PFSK-1 (cell line): ENCODE measurements at regions not wholly inside any gene's neighbourhood (a gene's known extent, or its start where the extent isn't known, plus 50 kb on each side); places are given as distances from the start of the nearest gene placed in this dataset.

Experiments
- FOXP2 ChIP-seq: optimal IDR thresholded peaks from 2 replicates; pipeline ENCODE3; 2011; ENCODE audit warnings: borderline replicate concordance, control low read depth, inconsistent platforms; ENCODE audit not compliant: insufficient read depth; ENCODE audit errors: extremely low read length, extremely low read depth
- POLR2AphosphoS5 ChIP-seq: IDR thresholded peaks from 2 replicates; pipeline ENCODE4 v1.6.1; 2012; ENCODE audit warnings: low read depth, mild to moderate bottlenecking, control low read depth, low read length, moderate library complexity
- SIN3A ChIP-seq: IDR thresholded peaks from 2 replicates; pipeline ENCODE4 v1.6.1; 2012; ENCODE audit warnings: mild to moderate bottlenecking, low read length, moderate library complexity, borderline replicate concordance; ENCODE audit not compliant: insufficient read depth
- TAF1 ChIP-seq: IDR thresholded peaks from 2 replicates; pipeline ENCODE4 v1.6.1; 2012; ENCODE audit warnings: low read length, control low read depth, borderline replicate concordance; ENCODE audit not compliant: insufficient read depth
- TF ChIP-seq, protein P1 (sequence below), 2 experiments: IDR thresholded peaks; 2 replicates each; pipeline versions ENCODE4 v1.6.1 to v1.8.0; 2011 to 2012; ENCODE audit warnings: low read depth in 2 of 2, low read length in 2 of 2, control low read depth in 1 of 2, inconsistent platforms in 1 of 2, mild to moderate bottlenecking in 1 of 2, moderate library complexity in 1 of 2; ENCODE audit not compliant: insufficient read depth in 1 of 2

- TF ChIP-seq POLR2AphosphoS5 (no peak), SIN3A (no peak), TAF1 (no peak), FOXP2 (no peak)
- TF ChIP-seq, protein P1, sequence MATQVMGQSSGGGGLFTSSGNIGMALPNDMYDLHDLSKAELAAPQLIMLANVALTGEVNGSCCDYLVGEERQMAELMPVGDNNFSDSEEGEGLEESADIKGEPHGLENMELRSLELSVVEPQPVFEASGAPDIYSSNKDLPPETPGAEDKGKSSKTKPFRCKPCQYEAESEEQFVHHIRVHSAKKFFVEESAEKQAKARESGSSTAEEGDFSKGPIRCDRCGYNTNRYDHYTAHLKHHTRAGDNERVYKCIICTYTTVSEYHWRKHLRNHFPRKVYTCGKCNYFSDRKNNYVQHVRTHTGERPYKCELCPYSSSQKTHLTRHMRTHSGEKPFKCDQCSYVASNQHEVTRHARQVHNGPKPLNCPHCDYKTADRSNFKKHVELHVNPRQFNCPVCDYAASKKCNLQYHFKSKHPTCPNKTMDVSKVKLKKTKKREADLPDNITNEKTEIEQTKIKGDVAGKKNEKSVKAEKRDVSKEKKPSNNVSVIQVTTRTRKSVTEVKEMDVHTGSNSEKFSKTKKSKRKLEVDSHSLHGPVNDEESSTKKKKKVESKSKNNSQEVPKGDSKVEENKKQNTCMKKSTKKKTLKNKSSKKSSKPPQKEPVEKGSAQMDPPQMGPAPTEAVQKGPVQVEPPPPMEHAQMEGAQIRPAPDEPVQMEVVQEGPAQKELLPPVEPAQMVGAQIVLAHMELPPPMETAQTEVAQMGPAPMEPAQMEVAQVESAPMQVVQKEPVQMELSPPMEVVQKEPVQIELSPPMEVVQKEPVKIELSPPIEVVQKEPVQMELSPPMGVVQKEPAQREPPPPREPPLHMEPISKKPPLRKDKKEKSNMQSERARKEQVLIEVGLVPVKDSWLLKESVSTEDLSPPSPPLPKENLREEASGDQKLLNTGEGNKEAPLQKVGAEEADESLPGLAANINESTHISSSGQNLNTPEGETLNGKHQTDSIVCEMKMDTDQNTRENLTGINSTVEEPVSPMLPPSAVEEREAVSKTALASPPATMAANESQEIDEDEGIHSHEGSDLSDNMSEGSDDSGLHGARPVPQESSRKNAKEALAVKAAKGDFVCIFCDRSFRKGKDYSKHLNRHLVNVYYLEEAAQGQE (IDR thresholded peaks at IDR 0.05; ENCODE audit: insufficient read depth in 1 of 2, low read depth in 2 of 2, low read length in 2 of 2) = no peak
These were observed 177.7 kb upstream of the SULF2 start for GRCh38 chr20:47963022-47963421.
